ENCODE measurements at regions not wholly inside any gene's neighbourhood (a gene's known extent, or its start where the extent isn't known, plus 50 kb on each side); places are given as distances from the start of the nearest gene placed in this dataset.
"Not testable (repeated sequence)": the region's sequence is repeated elsewhere in the genome, so short reads cannot be mapped to it uniquely, and the experiment has no call there.

DNA sequence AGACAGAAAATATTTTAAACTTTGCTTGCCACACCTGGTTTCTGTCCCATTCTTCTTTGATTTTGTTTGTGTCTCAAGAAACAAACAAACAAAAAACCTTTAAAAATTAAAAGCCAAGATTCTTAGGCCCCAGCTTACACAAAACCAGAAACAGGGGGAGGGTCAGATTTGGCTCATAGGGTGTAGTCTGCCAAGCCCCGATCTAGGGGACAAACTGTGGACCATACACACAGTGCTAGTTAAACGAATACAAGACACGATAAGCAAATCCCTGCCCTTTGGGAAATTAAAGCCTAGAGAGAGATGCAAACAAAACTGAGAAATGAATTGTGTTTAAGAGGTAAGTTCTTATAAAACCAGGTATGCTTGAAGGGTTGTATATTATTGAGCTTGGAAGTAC lies 181.7 kb downstream of the POTEB3 start:
- TF ChIP-seq EZH2, EZH2phosphoT487 (IDR thresholded peaks at IDR 0.05): not testable (repeated sequence)
- TF ChIP-seq, protein P1, sequence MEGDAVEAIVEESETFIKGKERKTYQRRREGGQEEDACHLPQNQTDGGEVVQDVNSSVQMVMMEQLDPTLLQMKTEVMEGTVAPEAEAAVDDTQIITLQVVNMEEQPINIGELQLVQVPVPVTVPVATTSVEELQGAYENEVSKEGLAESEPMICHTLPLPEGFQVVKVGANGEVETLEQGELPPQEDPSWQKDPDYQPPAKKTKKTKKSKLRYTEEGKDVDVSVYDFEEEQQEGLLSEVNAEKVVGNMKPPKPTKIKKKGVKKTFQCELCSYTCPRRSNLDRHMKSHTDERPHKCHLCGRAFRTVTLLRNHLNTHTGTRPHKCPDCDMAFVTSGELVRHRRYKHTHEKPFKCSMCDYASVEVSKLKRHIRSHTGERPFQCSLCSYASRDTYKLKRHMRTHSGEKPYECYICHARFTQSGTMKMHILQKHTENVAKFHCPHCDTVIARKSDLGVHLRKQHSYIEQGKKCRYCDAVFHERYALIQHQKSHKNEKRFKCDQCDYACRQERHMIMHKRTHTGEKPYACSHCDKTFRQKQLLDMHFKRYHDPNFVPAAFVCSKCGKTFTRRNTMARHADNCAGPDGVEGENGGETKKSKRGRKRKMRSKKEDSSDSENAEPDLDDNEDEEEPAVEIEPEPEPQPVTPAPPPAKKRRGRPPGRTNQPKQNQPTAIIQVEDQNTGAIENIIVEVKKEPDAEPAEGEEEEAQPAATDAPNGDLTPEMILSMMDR (IDR thresholded peaks at IDR 0.05): not testable (repeated sequence)

Data from neural progenitor cell (in vitro differentiated cells).